ENCODE measurements at regions not wholly inside any gene's neighbourhood (a gene's known extent, or its start where the extent isn't known, plus 50 kb on each side); places are given as distances from the start of the nearest gene placed in this dataset.

- intact Hi-C loops (cut with DNase I, micrococcal nuclease), result no loop called here
- DNase-seq, result no peak
- TF ChIP-seq CTCF (IDR thresholded peaks at IDR 0.05), result no peak
Observed at GRCh38 chr14:34204774-34205173, 253.9 kb upstream of the EGLN3 start.

GRCh38 chr14:34203251-34203722, 252.4 kb upstream of the EGLN3 start:
- no peak for ATAC-seq
- no peaks in the 10 kb centered on the region for H3K36me3 ChIP-seq (ENCODE audit: low read depth)
- H3K4me1 ChIP-seq (ENCODE audit: low read depth), result no peaks in the 10 kb centered on the region
- no peak for TF ChIP-seq CTCF (IDR thresholded peaks at IDR 0.05)
- intact Hi-C loops (cut with DNase I, micrococcal nuclease), result no loop called here
- H3K9me3 ChIP-seq, result no peaks in the 10 kb centered on the region
- no peak overlapping the region for H3K4me3 ChIP-seq
- no peak for DNase-seq

More at GRCh38 chr14:34204774-34205173, 253.9 kb upstream of the EGLN3 start:
- ATAC-seq, result no peak
- Histone ChIP-seq H3K36me3 (ENCODE audit: low read depth) (no peaks in the 10 kb centered on the region), H3K4me1 (ENCODE audit: low read depth) (no peaks in the 10 kb centered on the region), H3K4me3 (no peak overlapping the region), H3K9me3 (no peaks in the 10 kb centered on the region)

- no peak for ATAC-seq
Observed at GRCh38 chr14:34201909-34202637, 251.2 kb upstream of the EGLN3 start.

GRCh38 chr14:34199585-34199984, 248.7 kb upstream of the EGLN3 start:
- Histone ChIP-seq H3K36me3 (ENCODE audit: low read depth) (no peaks in the 10 kb centered on the region), H3K9me3 (no peaks in the 10 kb centered on the region), H3K4me1 (ENCODE audit: low read depth) (no peaks in the 10 kb centered on the region), H3K4me3 (no peak overlapping the region)
- ATAC-seq, result no peak
- DNase-seq, result no peak
- intact Hi-C loops (cut with DNase I, micrococcal nuclease), result no loop called here
- TF ChIP-seq CTCF (IDR thresholded peaks at IDR 0.05), result no peak

More at GRCh38 chr14:34201909-34202637, 251.2 kb upstream of the EGLN3 start:
- Histone ChIP-seq H3K9me3 (no peaks in the 10 kb centered on the region), H3K4me1 (ENCODE audit: low read depth) (no peaks in the 10 kb centered on the region), H3K4me3 (no peak overlapping the region), H3K36me3 (ENCODE audit: low read depth) (no peaks in the 10 kb centered on the region)
- no peak for DNase-seq
- no peak for TF ChIP-seq CTCF (IDR thresholded peaks at IDR 0.05)
- intact Hi-C loops (cut with DNase I, micrococcal nuclease), result no loop called here

GRCh38 chr14:34198096-34198495, 247.2 kb upstream of the EGLN3 start:
- H3K9me3 ChIP-seq, result no peaks in the 10 kb centered on the region
- H3K4me1 ChIP-seq (ENCODE audit: low read depth), result no peaks in the 10 kb centered on the region
- intact Hi-C loops (cut with DNase I, micrococcal nuclease), result no loop called here
- TF ChIP-seq CTCF (IDR thresholded peaks at IDR 0.05), result no peak
- no peak for DNase-seq
- H3K36me3 ChIP-seq (ENCODE audit: low read depth), result no peaks in the 10 kb centered on the region
- no peak for ATAC-seq
- no peak overlapping the region for H3K4me3 ChIP-seq
